EL (cell line): ENCODE measurements at regions not wholly inside any gene's neighbourhood (a gene's known extent, or its start where the extent isn't known, plus 50 kb on each side); places are given as distances from the start of the nearest gene placed in this dataset.
"Not testable (repeated sequence)": the region's sequence is repeated elsewhere in the genome, so short reads cannot be mapped to it uniquely, and the experiment has no call there.

Source experiments
- DNase-seq: peaks from one replicate; pipeline ENCODE4 v3.0.0-alpha.2; 2016

DNA sequence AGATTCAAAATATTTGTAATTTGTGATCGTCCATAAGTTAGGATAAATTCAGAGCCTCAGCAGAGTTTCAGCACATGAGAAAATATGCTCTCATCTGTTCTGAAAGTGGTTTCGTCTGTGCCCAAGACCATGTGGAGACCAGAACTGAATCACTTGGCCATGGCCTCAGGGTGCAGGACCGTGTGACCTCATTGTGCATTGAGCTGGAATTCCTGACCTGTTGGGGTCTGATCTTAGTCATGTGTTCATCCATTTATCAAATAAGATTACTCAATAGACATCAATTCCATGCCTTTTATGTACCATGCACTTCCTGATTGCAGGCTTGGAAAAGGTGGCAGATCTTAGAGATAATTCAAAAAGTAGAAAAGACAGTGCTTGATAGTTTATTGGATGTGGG lies 680.5 kb downstream of the QKI start:
- DNase-seq = peak; percentile 85

DNA sequence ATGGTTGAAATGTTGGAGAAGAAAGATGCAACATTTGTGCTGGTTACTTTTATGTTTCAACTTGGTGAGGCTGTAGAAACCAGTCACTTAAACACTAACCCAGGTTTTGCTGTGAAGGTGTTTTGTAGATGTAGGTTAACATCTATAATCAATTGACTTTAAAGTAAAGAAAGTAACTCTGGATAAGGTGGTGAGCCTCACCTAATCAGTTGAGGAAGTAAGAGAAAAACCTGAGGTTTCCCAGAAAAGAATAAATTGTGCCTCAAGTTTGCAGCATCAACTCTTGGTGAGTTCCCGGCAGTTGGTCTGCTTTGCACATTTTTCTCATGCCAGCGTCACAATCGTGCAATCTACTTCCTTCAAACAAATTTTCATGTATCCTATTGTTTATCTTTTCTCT lies 673.4 kb downstream of the QKI start:
- no peak for DNase-seq

DNA sequence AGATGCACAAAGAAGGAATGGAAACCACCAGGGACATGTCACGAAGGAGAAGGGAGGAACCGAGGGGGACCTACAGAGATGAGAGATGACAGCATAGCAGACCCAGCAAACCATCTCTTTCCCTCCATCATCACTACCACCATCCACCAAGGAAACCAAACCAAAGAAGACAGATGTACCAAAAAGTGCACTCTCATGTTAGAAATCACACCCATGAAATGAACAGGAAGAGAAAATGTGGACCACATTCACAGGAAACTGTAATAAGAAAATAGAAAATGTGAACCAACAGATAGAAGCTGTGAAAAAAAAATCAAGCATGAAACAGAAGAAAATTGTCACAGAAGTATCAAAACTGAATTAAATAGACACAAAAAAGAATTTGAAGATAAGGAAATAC lies 672.7 kb downstream of the QKI start:
- no peak for DNase-seq

DNA sequence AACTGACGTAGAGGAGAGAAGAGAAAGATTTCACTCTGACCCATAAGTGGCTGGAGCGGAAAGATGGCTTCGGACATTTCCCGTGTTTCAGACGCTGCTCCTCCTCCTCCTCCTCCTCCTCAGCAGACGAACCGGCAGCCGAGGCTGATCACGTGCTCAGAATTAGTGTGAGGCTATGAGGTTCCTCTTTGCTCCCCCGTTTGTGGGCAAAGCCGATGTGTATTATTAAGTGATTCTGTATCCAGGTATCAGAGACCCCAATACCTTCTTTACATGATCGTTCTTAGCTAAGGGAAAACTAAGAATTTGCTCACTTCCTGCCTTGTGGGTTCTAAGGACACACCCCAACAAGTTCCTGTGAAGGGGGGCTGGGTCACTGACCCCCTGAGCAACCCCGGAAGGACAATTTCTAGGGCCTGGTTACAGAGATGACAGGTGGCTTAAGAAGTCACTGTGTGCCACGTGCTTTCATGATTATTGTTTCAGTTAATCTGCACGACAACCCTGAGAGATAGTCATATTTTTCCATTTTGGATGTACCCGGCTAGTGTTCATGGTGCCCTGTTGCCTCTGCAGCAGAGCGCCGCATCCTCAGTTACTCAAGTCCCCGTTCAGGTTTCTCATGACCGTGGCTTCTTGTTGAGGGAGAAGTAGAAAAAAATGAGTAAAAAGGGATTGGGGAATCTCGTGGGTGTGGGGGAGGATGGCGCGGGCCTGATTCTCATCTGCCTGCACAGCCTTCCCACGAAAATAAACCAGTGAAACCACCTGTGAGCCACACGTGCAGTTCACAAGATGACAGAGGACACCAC lies 671.8 kb downstream of the QKI start:
- DNase-seq = no peak

DNA sequence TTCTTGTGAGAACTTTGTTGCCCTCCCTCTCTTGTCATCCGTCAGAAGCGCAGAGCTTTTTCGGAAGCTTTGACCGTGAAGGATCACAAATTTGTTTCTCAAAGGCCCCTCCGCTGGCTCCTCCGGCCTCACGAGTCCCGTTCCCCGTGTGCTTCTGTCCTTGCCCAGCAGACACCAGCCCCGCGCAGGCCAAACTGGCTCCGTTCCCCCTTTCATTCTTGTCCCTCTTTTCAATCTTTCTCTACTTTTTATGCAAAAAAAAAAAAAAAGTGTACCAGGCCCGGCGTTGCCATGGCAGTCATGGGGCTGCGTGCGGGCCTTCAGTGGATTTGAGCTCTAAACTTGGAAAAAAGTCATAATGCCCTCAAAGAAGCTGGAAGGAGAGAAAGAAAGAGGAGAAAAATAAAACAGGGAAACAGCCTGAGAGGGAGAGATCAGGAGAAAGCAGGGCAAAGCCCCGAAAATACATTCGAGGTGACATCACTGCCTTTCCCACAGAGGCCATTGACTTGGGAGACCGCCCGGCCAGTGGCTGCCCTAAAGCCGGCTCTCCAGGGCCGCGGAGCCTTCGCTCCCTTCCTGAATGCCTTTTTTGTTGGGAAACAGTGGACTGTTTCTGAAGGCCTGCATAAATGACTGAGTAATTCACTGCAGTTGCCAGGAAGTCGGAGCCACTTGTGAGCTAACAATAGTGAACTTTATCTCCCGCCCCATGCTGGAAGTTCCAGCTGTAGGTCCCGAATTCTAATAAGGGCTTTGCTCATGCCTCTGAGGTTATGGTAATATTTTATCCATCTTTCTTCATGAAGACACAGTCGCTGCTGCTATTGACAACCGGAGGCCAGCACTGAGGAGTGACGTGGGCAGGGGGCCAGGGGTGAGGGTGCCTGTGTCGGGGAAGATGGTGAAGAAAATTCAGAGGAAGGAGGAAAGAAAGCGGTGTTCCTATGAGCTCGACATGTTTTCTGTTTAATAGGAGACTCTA lies 670.9 kb downstream of the QKI start:
- peak; percentile 51 for DNase-seq

DNA sequence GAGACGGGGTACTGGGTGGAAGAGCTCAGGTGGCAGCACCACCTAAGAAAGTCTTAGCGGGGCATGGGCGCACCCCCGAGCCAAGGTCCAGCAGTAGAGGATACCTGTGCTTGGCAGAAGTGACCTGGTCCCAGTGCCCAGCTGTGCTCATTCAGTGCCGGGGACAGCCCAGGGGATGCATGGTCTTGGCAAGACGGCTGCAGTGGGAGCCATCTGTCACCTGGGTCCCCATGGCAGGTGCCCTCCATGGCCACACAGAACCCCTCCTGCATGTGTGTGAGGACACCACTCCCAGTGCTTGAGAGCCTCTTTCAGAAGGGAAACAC lies 664.7 kb downstream of the QKI start:
- no peak for DNase-seq

DNA sequence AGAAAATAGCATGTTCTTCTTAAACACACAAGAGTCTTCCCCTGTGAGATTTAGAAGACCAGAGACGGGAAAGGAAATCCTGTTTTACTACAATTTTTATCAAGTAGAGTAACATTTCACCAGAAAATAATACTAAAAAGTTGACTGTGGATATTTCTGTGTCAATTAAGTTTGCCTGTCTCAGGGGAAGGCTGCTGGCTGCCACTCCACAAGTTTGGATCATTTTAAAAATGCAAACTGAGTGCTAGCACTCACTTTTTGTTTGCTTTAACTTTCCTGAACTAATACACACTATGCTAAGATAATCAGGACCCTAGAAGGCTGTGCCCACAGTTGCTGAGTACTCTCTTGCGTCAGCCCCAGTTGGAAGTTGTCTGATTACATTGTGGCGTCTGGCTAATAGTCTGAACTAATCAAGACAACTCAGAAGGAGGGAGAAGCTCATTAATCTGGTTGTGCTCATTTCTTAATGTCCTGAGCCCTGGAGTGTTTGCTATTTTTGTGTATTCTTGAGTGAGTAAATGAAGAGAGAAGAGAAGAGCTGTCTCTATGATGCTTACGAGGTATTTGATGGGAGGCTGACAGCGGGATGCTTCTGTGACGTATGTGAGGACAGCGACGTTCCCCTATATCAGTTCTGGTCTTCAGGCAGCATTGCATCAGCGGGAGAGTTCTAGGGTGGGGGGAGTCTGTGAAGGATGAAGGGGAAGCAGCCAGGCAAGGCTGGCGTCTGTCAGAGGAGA lies 664.2 kb downstream of the QKI start:
- no peak for DNase-seq

DNA sequence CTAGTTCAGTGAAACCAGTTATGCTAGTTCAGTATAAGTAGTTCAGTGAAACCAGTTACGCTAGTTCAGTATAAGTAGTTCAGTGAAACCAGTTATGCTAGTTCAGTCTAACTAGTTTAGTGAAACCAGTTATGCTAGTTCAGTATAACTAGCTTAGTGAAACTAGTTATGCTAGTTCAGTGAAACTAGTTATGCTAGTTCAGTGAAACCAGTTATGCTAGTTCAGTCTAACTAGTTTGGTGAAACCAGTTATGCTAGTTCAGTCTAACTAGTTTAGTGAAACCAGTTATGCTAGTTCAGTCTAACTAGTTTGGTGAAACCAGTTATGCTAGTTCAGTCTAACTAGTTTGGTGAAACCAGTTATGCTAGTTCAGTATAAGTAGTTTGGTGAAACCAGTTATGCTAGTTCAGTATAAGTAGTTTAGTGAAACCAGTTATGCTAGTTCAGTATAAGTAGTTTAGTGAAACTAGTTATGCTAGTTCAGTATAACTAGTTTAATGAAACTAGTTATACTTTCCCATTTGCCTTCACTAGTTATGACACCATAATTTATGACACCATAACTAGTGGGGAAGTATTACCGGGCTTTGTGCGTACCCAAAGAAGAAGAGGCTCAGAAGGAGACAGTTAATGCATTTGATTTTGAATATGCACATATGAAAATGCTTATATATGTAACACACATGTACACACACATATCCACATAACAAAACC lies 662.5 kb downstream of the QKI start:
- not testable (repeated sequence) for DNase-seq

DNA sequence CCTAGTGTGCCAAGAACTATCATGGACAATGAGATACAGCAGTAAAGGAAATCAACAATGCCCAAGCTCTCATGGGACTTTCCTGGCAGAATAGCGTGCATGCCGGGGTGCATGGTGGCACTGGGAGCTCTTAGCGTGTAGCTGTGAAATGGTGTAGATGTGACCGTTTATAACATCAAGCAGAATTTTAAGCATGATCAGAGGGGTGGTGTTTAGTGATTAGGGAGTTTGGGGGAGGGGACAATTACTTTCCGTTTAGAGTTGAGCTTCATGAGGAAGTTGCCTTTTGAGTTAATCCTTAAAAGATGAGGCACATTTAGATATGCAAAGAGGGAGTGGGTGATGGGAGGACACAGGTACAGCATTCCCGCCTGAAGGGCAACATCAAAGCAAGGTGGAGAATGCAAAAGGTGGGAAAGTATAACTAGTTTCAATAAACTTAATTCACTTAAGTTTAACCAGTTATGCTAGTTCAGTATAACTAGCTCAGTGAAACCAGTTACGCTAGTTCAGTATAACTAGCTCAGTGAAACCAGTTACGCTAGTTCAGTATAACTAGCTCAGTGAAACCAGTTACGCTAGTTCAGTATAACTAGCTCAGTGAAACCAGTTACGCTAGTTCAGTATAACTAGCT lies 661.6 kb downstream of the QKI start:
- DNase-seq = no peak

DNA sequence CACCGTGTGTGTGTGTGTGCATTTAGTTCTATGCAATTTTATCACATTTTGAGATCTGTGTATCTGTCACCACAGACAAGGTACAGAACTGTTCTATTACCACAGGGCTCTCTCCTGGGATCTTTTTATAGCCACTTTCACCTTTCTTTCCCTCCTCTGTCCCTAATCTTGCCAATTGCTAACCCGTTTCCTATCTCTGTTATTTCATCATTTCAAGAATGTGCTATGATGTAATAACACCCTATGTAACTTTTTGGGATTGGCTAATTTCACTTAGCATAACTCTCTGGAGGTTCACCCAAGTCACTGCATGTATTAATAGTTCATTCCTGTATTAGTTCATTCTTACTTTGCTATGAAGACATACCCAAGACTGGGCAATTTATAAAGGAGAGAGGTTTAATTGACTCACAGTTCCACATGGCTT lies 657.7 kb downstream of the QKI start:
- no peak for DNase-seq

DNA sequence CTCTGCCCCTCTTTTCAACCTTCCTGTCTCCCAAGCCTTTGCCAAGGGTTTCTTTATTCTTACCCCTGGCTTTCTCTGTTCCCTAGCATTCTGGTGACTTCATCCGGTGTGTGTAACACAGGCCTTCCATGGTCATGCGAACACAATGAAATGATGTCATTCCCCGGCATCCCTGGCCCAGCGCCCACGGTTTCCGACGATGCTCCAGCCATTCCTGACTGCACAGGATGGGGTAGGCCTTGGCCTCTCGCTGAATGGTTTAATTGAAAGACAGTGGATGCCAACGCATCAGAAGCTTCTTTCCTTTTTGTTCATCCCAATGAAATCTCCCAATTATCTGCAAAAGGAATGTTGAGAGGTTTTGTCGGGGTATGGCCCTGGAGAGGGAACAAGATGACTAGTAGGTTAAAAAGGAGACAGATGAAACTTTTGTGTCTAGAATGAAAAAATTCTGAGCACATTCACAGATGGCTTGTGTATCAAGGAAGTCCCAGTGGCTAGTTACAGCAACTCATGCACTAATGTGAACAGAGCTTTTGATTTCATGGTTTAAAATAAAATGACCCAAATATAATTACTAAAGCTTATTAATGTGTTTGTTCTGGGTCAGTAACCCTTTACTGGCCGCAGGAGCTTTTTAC lies 655.0 kb downstream of the QKI start:
- peak; percentile 57 for DNase-seq

DNA sequence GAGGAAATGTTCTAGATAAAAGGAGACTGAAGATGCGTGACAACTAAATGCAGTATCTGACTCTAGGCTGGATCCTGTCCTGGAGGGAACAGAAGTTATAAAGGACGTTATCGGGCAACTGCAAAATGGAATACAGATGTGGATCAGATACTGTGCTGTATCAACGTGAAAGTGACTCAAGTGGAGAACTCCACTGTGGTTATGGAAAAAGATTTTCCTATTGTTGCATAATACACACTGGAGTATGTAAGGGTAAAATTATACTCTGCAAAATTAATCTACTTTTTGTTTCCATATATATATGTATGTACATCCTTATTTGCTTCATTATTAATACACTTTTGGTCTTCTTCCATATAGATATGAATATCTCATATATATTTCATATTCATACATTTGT lies 654.0 kb downstream of the QKI start:
- no peak for DNase-seq

DNA sequence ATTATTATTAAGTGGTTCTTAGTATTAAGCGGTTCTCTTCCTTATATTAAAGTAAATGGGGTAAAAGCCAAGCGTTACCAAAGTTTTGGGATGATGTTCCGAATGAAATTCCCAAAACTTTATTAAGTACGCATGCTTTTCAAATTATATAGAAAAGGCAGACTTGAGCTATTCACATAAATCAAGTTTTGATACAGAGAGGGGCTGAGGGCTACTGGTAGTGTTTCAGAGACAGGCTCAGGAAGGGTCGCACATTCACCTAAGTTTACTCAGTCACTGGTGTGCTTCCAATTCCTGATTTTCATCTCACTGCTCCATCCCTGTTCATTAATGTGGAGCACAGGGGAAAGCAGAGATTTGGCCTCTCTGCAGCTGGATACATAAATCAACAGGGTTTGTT lies 652.2 kb downstream of the QKI start:
- DNase-seq = no peak

DNA sequence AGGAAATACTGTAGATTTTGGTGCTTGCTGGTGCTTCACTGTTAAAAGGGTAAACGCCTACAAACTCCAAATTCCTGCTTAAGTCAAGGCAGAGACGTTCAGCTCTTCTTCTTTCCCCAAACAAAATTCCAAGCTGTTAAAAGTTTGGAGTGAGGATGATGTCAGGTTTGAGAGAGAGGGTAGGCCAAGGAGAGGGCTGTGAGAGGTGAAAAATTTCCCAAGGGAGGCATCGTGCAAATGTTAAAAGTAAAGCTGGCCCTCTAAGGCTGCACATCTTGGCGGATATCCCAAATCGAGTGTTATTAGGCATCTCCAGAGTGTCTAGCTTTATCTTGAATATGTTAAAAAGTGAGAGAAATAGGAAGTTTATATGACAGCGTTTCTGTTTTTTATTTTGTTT lies 651.8 kb downstream of the QKI start:
- DNase-seq = no peak

DNA sequence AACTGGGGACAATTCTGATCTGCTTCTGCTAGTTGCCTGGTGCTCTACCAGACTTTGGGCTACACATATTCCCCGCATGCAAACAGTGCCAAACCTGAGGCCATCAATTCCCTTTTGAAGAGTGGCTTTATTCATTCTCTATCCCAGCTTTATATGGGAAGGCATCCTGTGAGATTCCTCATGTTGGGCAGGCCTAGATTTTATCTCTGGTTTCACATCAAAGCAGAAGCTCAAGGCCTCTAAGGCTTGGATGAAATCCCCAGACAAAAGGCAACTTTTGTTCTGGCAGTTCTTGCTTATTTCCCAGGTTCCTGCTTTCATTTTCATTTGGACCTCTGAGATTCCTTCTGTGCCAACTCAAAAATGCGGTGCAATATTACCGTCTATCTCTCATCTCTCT lies 648.8 kb downstream of the QKI start:
- DNase-seq = no peak

DNA sequence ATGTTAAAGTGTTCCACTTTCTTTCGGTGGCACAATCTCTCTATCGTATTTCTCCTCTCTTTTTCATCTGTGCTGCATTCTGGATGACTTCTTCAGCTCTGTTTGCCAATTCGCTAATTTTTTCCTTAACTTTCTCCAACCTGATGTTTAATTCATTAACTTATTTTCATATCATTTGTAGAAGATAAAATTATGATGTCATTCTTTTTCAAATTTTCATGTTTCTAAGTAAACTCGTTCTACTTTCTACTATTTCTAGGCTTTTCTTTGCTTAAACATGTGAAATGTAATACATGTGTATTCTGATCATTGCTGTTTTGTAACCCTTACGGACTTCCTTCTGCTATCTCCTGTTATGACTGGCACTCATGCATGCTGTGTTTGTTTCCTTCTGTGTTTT lies 648.4 kb downstream of the QKI start:
- no peak for DNase-seq

DNA sequence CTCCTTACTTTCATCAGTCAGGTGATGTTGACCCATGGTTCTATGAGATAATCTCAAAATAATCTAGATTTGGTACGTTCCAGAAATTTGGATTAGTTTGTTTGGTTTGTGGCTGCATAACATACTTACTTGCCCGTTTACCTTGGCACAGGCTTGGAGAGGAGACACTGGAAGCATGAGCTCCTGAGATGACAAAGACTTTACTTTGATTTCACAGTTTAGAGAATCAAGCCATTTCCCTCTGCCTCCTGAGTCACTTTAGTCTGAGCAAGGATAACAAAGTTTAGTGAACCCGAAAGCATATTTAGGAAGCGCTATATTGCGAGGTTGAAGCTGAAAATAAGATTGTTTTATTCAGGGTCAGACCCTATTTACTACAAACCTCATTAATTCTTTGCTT lies 643.4 kb downstream of the QKI start:
- no peak for DNase-seq

DNA sequence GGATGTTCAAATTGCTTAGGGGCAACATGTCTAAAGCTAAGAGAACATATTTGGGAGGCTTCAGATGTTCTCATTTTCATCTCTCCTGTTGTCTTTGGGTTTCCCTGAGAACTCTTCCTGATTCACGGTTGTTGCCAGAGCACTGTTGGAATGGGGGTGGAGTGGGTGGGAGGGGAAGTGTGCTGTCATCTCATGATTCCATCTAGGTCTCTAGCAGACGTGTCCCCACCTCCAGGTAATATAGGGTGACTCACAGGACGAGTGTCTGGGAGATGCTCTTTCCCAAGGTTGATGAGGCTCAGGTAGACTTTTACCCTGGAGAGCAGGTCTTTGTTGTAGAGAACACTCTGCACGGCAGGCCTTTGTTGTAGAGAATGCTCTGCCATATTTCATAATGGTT lies 636.9 kb downstream of the QKI start:
- DNase-seq = no peak

DNA sequence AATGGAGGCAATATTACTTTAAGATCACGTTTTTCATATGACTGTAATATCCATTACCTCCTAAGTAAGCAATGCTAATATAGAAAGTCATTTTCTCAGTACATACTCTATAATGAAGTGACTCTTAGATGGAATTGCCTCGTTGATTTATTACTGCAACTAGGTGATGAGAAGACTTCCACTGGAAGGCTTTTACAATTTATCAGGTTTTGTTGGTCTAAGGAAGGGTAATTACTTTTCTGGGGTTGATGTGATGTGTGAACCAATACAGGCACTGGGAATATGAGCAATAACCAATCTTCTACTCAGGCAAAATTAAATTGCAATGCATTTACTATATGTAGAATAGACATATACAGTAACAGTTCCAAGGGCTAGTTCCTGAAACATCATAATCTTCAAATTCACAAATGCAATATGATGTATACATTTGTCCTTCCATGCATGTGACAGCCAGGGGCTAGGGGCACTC lies 635.0 kb downstream of the QKI start:
- DNase-seq = no peak

DNA sequence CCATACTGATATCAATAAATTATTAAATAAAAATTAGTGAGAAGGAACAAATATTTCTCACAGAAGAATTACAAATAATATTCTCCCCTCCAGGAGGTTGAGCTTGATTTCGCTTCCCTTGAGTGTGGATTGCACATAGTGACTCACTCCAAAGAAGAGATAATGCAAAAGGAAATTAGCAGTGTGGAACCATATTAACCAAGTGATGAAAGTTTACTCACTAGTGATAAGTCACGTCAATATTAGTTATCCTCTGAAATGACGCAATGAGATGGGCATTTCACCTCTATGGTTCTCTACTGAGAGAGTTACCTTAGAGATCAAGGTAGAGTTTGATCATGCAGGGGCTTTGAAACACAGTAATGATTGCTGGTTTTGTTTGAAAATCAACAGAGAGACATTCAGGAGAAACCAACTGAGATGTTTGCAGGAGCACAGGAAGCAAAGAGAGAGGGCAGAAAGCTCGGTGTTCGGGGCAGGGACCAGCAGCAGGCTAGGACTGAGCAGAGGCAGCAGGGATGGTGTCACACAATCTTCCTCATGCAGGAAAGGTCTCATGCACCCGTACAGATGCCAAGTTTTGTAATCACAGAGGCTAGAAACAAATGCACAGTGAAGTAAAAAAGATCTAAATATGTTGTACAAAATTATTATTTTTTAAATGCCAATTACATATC lies 634.5 kb downstream of the QKI start:
- peak; percentile 23 for DNase-seq

DNA sequence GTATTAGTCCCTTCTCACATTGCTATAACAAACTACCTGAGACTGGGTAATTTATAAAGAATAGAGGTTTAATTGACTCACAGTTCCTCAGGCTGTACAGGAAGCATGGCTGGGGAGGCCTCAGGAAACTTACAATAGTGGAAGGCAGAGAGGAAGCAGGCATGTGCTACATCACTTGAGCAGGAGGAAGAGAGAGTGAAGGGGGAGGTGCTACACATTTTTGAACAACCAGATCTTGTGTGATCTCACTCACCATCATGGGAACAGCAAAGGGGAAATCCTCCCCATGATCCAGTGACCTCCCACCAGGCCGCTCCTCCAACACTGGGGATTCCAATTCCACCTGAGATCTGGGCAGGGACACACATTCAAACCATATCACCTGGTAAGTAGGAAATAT lies 630.6 kb downstream of the QKI start:
- no peak for DNase-seq
